ENCODE measurements at regions not wholly inside any gene's neighbourhood (a gene's known extent, or its start where the extent isn't known, plus 50 kb on each side); places are given as distances from the start of the nearest gene placed in this dataset.

- ChIA-PET CTCF (no interaction called here), POLR2A (no interaction called here)
Observed at GRCh38 chr12:124393831-124394230, 98.9 kb downstream of the RFLNA start.

GRCh38 chr12:124393414-124393790 lies 98.5 kb downstream of the RFLNA start:
- POLR2A ChIA-PET = no interaction called here
- CTCF ChIA-PET = no interaction called here

- ChIA-PET CTCF (no interaction called here), POLR2A (no interaction called here)
Observed at GRCh38 chr12:124392667-124393413, 97.9 kb downstream of the RFLNA start.

- ChIA-PET POLR2A (no interaction called here), CTCF (no interaction called here)
Observed at GRCh38 chr12:124392271-124392666, 97.4 kb downstream of the RFLNA start.

- CTCF ChIA-PET = no interaction called here
Observed at GRCh38 chr12:124391340-124392261, 96.7 kb downstream of the RFLNA start.

GRCh38 chr12:124390442-124391097 lies 95.7 kb downstream of the RFLNA start:
- POLR2A ChIA-PET = interaction anchor here (0.6 kb wide), 1 partner anchor 543 kb away, joined by 4 read pairs; no protein-coding TSS in a partner anchor
- CTCF ChIA-PET = no interaction called here

More at GRCh38 chr12:124391340-124392261, 96.7 kb downstream of the RFLNA start:
- POLR2A ChIA-PET = no interaction called here

GRCh38 chr12:124389725-124390441 lies 95.0 kb downstream of the RFLNA start:
- CTCF ChIA-PET = interaction anchor here (0.7 to 1.5 kb wide), 2 partner anchors 10 to 539 kb away, joined by 3 to 5 read pairs; no protein-coding TSS in a partner anchor

GRCh38 chr12:124389138-124389724 lies 94.3 kb downstream of the RFLNA start:
- POLR2A ChIA-PET = interaction anchor here (1.2 kb wide), 1 partner anchor 64 kb away, joined by 5 read pairs; no protein-coding TSS in a partner anchor
- CTCF ChIA-PET = interaction anchor here (0.7 to 1.5 kb wide), 3 partner anchors 10 to 538 kb away, joined by 3 to 5 read pairs (median 3); no protein-coding TSS in a partner anchor

More at GRCh38 chr12:124389725-124390441, 95.0 kb downstream of the RFLNA start:
- POLR2A ChIA-PET = interaction anchor here (0.6 kb wide), 1 partner anchor 544 kb away, joined by 4 read pairs; no protein-coding TSS in a partner anchor

GRCh38 chr12:124388679-124389137 lies 93.8 kb downstream of the RFLNA start:
- ChIA-PET POLR2A (interaction anchor here (1.2 kb wide), 1 partner anchor 65 kb away, joined by 5 read pairs; no protein-coding TSS in a partner anchor), CTCF (interaction anchor here (1.2 to 1.5 kb wide), 2 partner anchors 11 to 352 kb away, joined by 3 read pairs; no protein-coding TSS in a partner anchor)

GRCh38 chr12:124388038-124388671 lies 93.3 kb downstream of the RFLNA start:
- POLR2A ChIA-PET = interaction anchor here (1.2 kb wide), 1 partner anchor 65 kb away, joined by 5 read pairs; no protein-coding TSS in a partner anchor
- CTCF ChIA-PET = interaction anchor here (1.2 to 1.5 kb wide), 2 partner anchors 11 to 352 kb away, joined by 3 read pairs; no protein-coding TSS in a partner anchor

- CTCF ChIA-PET = no interaction called here
- POLR2A ChIA-PET = no interaction called here
Observed at GRCh38 chr12:124387528-124387911, 92.6 kb downstream of the RFLNA start.

- POLR2A ChIA-PET = no interaction called here
- CTCF ChIA-PET = no interaction called here
Observed at GRCh38 chr12:124386661-124387527, 92.0 kb downstream of the RFLNA start.

GRCh38 chr12:124386059-124386458 lies 91.2 kb downstream of the RFLNA start:
- ChIA-PET POLR2A (no interaction called here), CTCF (no interaction called here)

GRCh38 chr12:124385219-124385969 lies 90.5 kb downstream of the RFLNA start:
- CTCF ChIA-PET = no interaction called here
- POLR2A ChIA-PET = interaction anchor here (0.6 kb wide), 1 partner anchor 53 kb away, joined by 3 read pairs; no protein-coding TSS in a partner anchor

- ChIA-PET POLR2A (no interaction called here), CTCF (no interaction called here)
Observed at GRCh38 chr12:124384299-124384894, 89.5 kb downstream of the RFLNA start.

- ChIA-PET POLR2A (no interaction called here), CTCF (no interaction called here)
Observed at GRCh38 chr12:124383028-124383427, 88.1 kb downstream of the RFLNA start.

All from activated CD8-positive, alpha-beta memory T cell treated with anti-CD3 and anti-CD28 coated beads for 36 hours (primary cell).